ENCODE measurements at regions not wholly inside any gene's neighbourhood (a gene's known extent, or its start where the extent isn't known, plus 50 kb on each side); places are given as distances from the start of the nearest gene placed in this dataset.
"Not testable (repeated sequence)": the region's sequence is repeated elsewhere in the genome, so short reads cannot be mapped to it uniquely, and the experiment has no call there.

DNA sequence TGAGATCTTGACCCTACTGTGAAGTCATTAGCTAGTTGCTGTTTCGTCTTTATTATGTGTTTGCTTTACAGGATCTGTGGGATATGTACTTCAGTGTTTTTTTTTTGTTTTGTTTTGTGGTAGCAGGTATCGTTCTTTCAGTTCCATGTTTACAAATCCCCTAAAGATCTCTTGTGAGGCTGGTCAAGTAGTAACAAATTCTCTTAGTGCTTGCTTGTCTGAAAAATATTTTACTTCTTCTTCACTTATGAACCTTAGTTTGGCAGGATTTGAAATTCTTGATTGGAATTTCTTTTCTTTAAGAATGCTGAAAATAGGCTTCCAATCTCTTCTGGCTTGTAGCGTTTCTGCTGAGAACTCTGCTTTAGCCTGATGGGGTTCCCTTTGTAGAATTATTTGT is 235.8 kb upstream of the ALCAM start:
- in situ Hi-C loops (cut with HindIII; ENCODE audit: low pct_ligation_motif_present, low pct_unique_long_range_greater_than_20kb, low sequenced_read_pairs) = no loop called here
- no peak for DNase-seq

GRCh38 chr3:105137911-105138310 is 228.8 kb upstream of the ALCAM start:
- in situ Hi-C loops (cut with HindIII; ENCODE audit: low pct_ligation_motif_present, low pct_unique_long_range_greater_than_20kb, low sequenced_read_pairs) = no loop called here
- no peak for DNase-seq

GRCh38 chr3:105139881-105140560 is 226.7 kb upstream of the ALCAM start:
- in situ Hi-C loops (cut with HindIII; ENCODE audit: low pct_ligation_motif_present, low pct_unique_long_range_greater_than_20kb, low sequenced_read_pairs) = no loop called here
- no peak for DNase-seq

DNA sequence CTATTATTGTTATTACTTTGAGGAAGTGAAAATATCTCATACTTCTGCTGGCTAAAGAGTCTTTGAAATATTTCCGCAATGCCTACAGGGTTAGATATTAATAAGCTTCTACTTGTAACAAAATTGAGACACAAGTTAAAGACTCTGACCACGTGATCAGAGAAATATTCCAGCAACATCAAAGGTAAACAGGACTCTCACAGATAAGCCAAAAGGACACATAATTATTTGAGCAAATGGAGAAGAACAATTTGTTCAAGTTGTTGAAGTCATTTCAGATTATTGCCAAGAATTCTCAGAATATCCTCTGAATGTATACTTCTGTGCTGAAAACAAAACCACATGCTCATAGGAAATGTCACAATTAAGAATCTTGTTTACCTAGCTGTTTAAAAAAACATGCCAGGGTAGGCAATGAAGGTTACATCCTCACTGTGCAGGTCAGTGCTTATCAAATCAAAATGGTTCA is 225.8 kb upstream of the ALCAM start:
- DNase-seq = no peak
- in situ Hi-C loops (cut with HindIII; ENCODE audit: low pct_ligation_motif_present, low pct_unique_long_range_greater_than_20kb, low sequenced_read_pairs) = no loop called here

GRCh38 chr3:105144837-105145236 is 221.9 kb upstream of the ALCAM start:
- in situ Hi-C loops (cut with HindIII; ENCODE audit: low pct_ligation_motif_present, low pct_unique_long_range_greater_than_20kb, low sequenced_read_pairs) = no loop called here
- DNase-seq = no peak

DNA sequence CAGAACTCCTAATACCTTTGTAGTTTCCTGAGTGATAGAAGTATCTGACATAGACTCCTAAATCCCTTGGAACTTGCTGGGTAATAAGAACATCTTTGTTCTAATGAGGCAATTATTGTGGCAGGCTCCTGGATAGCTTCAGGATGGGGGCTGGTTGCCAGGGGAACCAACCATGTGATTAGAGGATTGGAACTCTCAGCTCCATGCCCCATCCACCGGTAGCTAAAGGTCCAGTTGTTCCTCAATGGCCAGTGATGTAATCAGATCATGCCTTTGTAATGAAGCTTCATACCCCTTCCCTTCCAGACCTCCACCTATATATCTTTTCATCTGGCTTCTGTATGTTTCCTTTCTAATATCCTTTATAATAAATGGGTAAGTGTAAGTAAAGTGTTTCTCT is 221.2 kb upstream of the ALCAM start:
- in situ Hi-C loops (cut with HindIII; ENCODE audit: low pct_ligation_motif_present, low pct_unique_long_range_greater_than_20kb, low sequenced_read_pairs) = no loop called here
- DNase-seq = no peak

GRCh38 chr3:105149197-105149596 is 217.5 kb upstream of the ALCAM start:
- in situ Hi-C loops (cut with HindIII; ENCODE audit: low pct_ligation_motif_present, low pct_unique_long_range_greater_than_20kb, low sequenced_read_pairs); DNase-seq: not testable (repeated sequence)

DNA sequence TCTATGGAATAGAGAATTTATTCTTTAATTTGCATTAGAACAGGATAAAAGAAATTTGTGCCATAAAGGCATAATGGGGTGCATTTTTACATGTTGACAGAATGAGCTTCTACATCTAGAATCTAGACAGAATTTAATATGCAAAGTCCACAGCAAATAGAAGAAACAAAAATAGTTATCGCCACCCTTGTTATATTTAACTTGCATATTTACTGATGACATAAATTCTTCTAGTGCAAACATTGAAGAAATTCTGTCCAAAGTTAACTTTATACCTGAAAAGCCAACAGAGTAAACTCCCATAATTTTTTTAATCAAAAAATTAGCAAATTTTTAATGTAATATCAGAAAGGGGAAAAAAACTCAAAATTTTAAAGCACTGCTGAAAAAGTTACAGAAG is 213.7 kb upstream of the ALCAM start:
- in situ Hi-C loops (cut with HindIII; ENCODE audit: low pct_ligation_motif_present, low pct_unique_long_range_greater_than_20kb, low sequenced_read_pairs) = no loop called here

DNA sequence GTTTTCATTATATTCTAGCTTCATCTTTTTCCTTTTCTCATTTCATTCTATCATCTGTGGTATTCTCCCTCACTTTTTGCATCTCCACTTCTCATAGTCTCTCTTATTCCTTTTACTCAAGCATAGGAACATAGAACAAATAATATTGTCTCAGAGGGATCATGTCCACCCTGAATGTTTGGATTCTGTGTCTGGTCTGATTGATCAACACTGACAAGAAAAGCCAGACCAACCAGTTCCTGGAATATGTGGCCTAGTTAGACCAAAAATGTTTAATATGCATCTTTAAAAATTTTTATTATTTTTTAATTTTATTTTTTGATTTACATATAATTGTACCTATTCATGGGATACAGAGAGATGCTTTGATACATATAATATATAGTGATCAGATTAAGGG is 212.0 kb upstream of the ALCAM start:
- in situ Hi-C loops (cut with HindIII; ENCODE audit: low pct_ligation_motif_present, low pct_unique_long_range_greater_than_20kb, low sequenced_read_pairs) = no loop called here
- no peak for DNase-seq

More for the DNA sequence above, 213.7 kb upstream of the ALCAM start:
- no peak for DNase-seq

GRCh38 chr3:105157067-105157765 is 209.5 kb upstream of the ALCAM start:
- no peak for DNase-seq
- in situ Hi-C loops (cut with HindIII; ENCODE audit: low pct_ligation_motif_present, low pct_unique_long_range_greater_than_20kb, low sequenced_read_pairs) = no loop called here

DNA sequence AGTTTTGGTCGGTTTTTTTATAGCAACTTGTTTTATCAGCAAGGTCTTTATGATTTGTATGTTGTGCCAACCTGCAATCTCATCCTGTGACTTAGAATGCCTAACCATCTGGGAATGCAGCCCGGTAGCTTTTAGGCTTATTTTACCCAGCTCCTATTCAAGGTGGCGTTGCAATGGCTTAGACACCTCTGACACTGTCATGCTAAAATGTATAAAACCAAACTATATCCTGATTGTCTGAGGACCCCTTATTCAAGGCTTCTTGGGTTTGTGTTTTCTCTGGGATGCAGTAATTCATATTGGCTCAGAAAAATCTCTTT is 209.0 kb upstream of the ALCAM start:
- no peak for DNase-seq
- in situ Hi-C loops (cut with HindIII; ENCODE audit: low pct_ligation_motif_present, low pct_unique_long_range_greater_than_20kb, low sequenced_read_pairs) = no loop called here

GRCh38 chr3:105158286-105158685 is 208.4 kb upstream of the ALCAM start:
- in situ Hi-C loops (cut with HindIII; ENCODE audit: low pct_ligation_motif_present, low pct_unique_long_range_greater_than_20kb, low sequenced_read_pairs) = no loop called here
- DNase-seq = no peak

- in situ Hi-C loops (cut with HindIII; ENCODE audit: low pct_ligation_motif_present, low pct_unique_long_range_greater_than_20kb, low sequenced_read_pairs) = no loop called here
- no peak for DNase-seq
These were observed 204.3 kb upstream of the ALCAM start for GRCh38 chr3:105162448-105162847.

GRCh38 chr3:105166893-105167292 is 199.8 kb upstream of the ALCAM start:
- no peak for DNase-seq
- in situ Hi-C loops (cut with HindIII; ENCODE audit: low pct_ligation_motif_present, low pct_unique_long_range_greater_than_20kb, low sequenced_read_pairs) = no loop called here

DNA sequence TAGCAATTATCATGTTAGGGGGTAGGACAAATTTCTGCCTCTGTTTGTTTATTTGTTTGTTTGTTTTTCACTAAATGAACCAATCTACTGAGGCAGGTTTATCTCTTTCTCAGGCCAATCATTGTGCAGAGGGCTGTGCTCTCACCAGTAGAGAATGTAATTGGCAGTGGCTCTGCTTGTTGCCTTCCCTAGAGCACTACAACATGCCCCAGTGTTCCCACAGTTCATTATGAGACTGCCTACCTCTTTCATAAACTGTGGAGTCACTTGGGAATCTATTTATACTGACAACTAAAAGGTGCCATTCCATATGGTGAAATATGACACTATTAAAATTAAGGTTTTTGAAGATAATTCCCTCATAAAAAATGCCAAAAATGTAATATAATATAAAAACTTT is 196.3 kb upstream of the ALCAM start:
- in situ Hi-C loops (cut with HindIII; ENCODE audit: low pct_ligation_motif_present, low pct_unique_long_range_greater_than_20kb, low sequenced_read_pairs) = no loop called here

GRCh38 chr3:105174017-105174615 is 192.6 kb upstream of the ALCAM start:
- in situ Hi-C loops (cut with HindIII; ENCODE audit: low pct_ligation_motif_present, low pct_unique_long_range_greater_than_20kb, low sequenced_read_pairs) = no loop called here
- no peak for DNase-seq

More for the DNA sequence above, 196.3 kb upstream of the ALCAM start:
- DNase-seq = no peak

DNA sequence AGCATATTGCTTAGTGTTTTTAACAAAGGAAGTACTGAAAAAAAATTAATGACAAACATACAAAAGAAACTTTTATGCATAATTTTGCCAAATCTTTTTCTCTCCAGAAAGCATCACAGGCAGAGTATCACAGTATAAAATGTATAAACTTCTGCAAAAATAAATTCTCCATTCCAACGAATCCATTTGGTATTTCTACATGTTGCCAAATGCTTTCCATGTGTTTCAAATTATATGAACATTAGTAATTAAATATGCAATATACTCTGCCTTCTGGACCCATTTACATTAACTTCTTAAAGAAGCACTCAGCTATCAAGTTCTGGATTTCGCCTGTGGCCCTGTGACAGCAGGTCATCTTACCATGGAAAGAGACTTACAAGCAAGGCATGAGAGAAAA is 189.1 kb upstream of the ALCAM start:
- no peak for DNase-seq
- in situ Hi-C loops (cut with HindIII; ENCODE audit: low pct_ligation_motif_present, low pct_unique_long_range_greater_than_20kb, low sequenced_read_pairs) = no loop called here

- in situ Hi-C loops (cut with HindIII; ENCODE audit: low pct_ligation_motif_present, low pct_unique_long_range_greater_than_20kb, low sequenced_read_pairs) = no loop called here
- DNase-seq = no peak
These were observed 179.4 kb upstream of the ALCAM start for GRCh38 chr3:105187344-105187743.

- in situ Hi-C loops (cut with HindIII; ENCODE audit: low pct_ligation_motif_present, low pct_unique_long_range_greater_than_20kb, low sequenced_read_pairs) = no loop called here
- DNase-seq = peak; percentile 15
These were observed 171.4 kb upstream of the ALCAM start for GRCh38 chr3:105195260-105195659.

DNA sequence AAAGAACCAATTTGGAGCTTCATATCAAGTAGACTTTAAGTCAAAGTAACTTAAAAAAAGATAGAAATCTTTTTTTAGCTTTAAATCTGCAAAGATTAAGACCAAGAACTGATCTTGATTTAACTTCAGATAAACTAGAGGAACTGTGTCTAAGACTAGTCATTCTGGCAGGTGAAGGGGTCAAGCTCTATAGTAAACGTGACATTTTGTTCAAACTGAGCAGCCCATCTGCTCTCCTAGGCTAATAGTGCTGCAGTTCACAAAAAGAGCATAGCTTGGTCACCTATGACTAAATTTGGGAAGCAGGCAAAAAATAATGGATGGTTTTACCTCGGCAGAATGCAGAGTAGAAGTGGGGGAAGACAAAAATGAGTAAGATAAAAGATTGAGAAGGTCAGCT is 168.8 kb upstream of the ALCAM start:
- DNase-seq = no peak
- in situ Hi-C loops (cut with HindIII; ENCODE audit: low pct_ligation_motif_present, low pct_unique_long_range_greater_than_20kb, low sequenced_read_pairs) = no loop called here
